ENCODE measurements at regions not wholly inside any gene's neighbourhood (a gene's known extent, or its start where the extent isn't known, plus 50 kb on each side); places are given as distances from the start of the nearest gene placed in this dataset.

- TF ChIP-seq CTCF (IDR thresholded peaks at IDR 0.05) (no peak), POLR2A (IDR thresholded peaks at IDR 0.05) (no peak)
These were observed 108.7 kb downstream of the BTG1 start for GRCh38 chr12:92036771-92037453.

All from uterus (tissue), 2 donors.